GM19438 (cell line): ENCODE measurements at regions not wholly inside any gene's neighbourhood (a gene's known extent, or its start where the extent isn't known, plus 50 kb on each side); places are given as distances from the start of the nearest gene placed in this dataset.

Source experiments
- ATAC-seq: cut with Tn5 transposase; IDR thresholded peaks from one replicate; pipeline ENCODE4 v1.9.1; 2021; ENCODE audit warnings: low read depth; ENCODE audit not compliant: unreplicated experiment

GRCh38 chr1:82946096-82946605 lies 1052.8 kb downstream of the TTLL7 start:
- no peak for ATAC-seq

- no peak for ATAC-seq
These were observed 1054.1 kb downstream of the TTLL7 start for GRCh38 chr1:82944822-82945221.

DNA sequence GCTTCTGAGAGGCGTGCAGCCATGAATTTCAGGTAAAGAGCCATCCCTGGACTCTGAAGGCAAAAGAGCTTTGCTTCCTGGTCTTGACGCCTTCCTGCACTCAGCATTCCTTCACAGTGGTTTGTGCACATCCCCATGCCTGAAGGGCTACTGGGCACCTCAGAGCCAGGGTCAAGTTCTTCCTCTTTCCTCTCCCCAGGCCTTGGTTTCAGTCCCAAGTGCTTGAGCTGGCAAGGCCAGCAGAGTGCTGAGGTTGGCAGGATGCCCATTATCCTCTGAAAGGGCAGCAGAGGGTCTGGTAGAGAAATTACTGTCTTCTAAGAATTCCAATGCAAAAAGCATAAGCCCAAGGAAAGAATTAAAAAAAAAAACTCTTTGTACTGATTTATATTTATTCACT lies 1064.9 kb downstream of the TTLL7 start:
- ATAC-seq: no peak

DNA sequence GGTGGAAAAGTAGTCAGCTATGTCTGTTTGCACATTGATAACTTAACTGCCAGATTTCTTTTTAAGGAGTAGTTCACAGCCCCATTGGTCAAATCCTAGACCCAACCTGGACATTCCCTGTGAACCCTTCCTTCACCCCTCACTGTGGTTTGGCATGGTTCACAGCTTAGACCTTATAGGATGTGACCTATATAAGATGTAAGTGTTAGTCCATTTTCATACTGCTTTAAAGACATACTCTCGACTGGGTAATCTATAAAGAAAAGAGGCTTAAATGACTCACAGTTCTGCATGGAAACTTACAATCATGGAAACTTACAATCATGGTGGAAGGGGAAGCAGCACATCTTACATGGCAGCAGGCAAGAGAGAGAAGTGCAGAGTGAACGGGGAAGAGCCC lies 1066.2 kb downstream of the TTLL7 start:
- no peak for ATAC-seq

DNA sequence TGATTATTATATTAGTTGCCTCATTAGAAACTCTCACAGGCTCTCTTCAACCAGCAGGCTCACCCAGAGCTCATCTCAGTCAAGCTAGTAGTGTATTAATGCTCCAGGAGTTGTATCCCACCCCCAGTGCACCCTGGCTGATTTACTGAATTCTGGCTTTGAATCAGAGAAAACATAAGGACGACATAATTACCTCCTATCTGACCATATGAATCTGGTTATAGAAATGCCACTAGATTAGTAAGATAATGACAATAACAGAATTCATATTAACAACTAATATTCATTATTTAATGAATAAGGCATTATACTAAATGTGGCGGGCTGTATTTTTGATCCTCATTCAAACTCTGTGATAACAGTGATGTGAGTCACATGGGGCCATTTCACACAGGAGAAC lies 1066.7 kb downstream of the TTLL7 start:
- no peak for ATAC-seq

GRCh38 chr1:82931006-82931405 lies 1067.9 kb downstream of the TTLL7 start:
- ATAC-seq: no peak

DNA sequence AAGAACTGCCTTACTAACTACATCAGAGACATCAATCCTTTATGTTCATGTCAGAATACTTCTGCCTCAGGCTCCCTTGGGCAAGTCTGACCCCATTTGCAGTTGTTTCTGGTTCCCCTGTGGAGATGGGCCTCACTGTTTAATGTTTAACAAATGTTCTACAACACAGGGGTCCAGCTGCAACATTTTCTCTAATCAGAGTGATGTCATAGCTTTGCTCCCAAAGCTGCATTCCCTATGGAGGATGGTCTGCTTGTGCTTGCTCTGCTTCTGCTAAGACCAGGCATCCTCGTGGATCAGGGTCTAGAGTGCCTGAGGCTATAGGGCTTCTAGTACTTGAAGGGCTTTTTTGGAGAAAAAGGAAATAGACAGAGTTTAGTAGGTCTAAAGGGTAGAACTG lies 1071.2 kb downstream of the TTLL7 start:
- no peak for ATAC-seq

- ATAC-seq: no peak
These were observed 1074.3 kb downstream of the TTLL7 start for GRCh38 chr1:82924666-82925065.

DNA sequence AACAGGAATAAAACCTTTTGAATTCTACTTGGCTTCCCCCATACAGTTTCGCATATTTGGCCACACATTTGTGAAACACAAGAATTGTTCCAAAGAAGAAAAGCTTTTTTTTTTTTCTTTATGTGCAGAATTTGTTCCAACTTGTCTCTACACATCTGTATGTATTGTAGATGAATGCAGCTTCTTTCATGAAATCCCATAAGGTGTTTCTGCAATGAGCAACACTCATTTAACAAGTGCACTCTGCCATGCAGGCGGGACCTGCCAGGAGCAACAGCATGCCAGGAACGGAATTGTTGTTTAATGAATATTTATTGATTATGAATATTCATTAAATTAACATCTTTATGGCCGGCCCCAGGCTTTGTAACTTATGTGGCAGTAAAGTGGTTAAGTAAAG lies 1075.0 kb downstream of the TTLL7 start:
- ATAC-seq: no peak

DNA sequence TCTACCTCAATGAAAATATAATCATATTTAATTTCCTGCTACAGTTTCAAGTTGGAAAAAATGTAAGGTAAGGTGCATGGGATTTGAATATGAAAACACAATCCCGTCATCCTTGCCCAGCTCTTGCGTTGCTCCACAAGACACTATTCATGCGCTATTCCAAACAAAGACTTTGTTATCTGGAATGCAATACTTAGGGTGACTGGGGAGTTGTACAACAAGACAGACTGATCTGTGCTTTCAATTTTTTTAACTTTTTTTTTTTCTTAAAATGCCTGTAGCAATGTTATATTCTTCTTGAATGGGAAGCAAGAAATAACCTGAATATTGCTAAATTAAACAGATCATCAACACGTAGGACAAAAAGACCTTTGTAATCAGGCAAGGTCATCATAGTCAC lies 1077.2 kb downstream of the TTLL7 start:
- ATAC-seq: no peak

DNA sequence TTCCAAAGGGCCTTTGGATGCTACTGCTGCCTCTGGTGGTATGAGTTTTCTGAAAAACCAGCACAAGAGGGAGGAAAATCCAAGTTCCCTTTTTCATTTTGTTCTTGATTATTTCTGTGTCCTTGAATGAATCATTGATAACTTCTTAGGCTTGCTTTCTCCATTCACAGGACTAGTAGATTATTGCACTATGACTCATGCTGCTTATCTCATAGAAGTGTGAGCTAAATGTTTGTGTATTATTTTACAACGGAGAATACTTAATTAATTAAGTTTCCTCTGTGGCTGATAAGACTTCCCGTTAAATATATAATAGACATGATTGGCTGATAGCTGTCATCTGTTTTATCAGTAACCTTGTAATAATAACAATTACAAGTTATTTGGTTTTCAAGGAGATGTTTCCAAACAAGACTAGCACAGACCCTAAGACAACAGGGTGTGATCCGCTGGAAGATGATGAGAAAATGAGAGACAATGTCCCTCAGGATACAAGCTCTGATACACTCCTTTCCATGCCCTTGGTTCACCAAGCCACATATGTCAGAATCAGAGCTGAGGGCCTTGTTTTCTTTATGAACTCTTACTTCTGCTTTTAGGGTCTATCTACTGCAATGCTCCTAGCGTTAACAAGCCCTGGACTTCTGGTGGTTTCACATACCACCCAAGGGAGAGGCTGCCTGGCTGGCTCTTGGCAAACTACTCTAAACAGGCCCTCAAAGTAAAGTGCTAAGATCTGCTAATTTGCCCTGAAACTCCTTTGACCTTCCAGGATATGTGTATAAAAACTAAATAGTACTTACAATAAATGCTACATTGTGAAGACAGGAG lies 1078.3 kb downstream of the TTLL7 start:
- ATAC-seq: no peak

GRCh38 chr1:82919837-82920236 lies 1079.1 kb downstream of the TTLL7 start:
- no peak for ATAC-seq

DNA sequence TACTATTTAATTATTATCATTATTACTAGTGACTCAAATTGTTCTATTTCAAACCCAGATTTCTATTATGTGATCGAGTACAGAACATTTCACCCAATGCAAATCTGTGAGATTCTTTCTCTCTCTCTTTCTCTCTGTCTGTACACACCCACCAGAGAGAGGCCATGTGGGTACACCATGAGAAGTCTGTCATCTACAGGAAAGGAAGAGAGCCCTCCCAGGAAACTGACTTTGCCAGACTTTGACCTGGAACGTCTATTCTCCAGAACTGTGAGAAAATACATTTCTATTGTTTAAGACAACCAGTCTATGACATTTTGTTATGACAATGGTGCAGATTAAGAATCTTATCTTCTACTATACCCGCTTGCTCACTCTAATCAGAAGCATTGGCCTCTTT lies 1091.6 kb downstream of the TTLL7 start:
- ATAC-seq: no peak

GRCh38 chr1:82903626-82904025 lies 1095.3 kb downstream of the TTLL7 start:
- no peak for ATAC-seq

DNA sequence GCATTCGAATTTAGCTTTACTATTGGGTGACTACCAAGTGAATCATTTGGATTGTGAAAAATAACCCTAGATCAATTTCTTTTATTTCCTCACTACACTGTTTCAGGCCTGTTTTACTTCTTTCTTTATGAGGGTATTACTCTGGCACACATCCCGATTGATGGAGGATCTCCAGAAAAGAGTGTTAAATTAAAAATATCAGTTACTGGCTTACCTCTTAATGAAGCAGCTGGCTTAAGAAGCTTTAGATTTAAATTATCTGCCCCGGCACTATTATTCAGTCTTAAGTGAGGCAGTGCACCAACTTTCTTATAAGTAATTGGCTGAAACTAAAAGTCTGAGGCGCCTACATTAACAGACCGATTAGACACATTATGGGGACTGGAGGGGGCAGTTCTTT lies 1097.4 kb downstream of the TTLL7 start:
- no peak for ATAC-seq

DNA sequence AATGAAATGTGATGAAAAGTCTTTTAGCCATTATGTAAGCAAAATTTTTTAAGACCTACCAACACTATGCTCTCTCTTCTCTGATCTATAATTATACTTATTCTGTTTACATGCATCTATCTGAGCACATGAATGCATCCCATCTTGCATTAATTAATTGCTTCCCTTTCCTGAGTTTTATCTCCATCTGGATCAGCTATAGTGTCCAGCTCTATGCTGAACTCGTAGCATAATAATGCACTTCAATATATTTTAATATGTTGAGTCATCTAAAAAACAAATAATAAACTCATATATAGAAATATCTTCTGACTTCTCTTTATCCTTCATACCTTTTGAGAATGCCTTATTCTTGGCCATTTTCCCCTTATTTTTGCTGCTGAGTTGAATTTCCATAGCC lies 1097.8 kb downstream of the TTLL7 start:
- ATAC-seq: no peak

DNA sequence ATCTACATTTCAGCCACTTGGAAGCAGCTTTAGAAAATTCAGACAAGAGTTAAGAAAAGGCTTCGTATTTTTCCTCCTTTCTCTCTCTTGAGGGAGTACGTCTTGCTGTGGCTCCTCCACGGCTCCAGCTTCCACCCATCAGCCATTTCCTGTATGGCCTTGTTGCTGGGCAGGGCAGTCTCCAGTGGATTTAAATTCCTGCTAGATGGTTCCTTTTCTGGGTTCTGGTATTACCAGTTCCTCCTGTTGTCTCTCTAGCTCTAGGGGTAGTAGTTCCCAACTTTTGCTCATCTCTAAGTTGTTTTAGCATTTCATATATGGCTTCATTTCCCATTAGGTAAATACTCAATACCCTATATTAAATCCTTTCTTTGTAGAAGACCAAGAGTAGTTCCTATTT lies 1098.3 kb downstream of the ADGRL2 start:
- no peak for ATAC-seq

GRCh38 chr1:82897549-82897948 lies 1096.8 kb downstream of the ADGRL2 start:
- no peak for ATAC-seq

- no peak for ATAC-seq
These were observed 1095.3 kb downstream of the ADGRL2 start for GRCh38 chr1:82896036-82896435.

DNA sequence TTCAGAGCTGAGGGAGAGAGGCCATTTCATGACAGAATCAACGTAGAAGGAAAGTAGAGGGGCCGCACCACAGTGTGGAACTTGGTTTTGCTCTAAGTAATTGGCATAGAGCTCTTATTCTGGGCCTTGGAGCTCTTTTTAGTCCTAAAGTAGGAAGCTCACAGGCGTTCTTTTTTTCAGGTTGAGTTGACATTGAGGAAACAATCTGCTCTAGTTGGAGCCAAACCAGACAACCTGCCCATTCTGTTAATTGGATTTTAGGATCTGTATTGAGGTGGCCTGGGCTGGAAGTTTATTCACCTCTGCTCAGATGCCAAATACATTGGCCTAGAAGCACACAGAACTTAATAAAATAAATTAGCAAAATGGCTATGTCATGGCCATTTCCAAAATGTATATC lies 1093.9 kb downstream of the ADGRL2 start:
- ATAC-seq: no peak

GRCh38 chr1:82893712-82894470 lies 1093.2 kb downstream of the ADGRL2 start:
- ATAC-seq: no peak

DNA sequence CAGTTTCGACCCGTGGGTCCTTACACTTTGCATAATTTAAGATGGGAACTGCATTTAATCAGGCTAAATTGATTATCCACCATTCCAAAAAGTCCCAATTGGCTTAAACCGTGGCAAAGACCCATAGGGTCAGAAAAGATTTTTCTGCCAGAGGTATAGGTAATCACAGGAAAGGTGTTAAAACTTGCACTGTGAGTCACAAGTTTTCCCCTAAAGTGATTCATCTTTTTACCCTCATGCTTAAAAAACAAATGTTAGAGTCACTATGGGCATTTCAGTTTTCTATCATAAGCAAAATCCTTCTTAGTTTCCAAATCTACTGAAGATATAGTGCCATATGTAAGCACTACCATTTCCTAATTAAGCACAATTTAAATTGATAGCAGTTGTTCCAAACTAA lies 1079.8 kb downstream of the ADGRL2 start:
- ATAC-seq: no peak
